HCT116 (cell line): ENCODE measurements at regions not wholly inside any gene's neighbourhood (a gene's known extent, or its start where the extent isn't known, plus 50 kb on each side); places are given as distances from the start of the nearest gene placed in this dataset.

Source experiments
- ATAC-seq: fragments of 200-7000 bp; cut with Tn5 transposase; 2 replicates; pipeline ENCODE4 v1.9.1; 2020; ENCODE audit warnings: mild to moderate bottlenecking, moderate library complexity
- BruUV-seq: library from RNA; stranded (reverse); fragments of 400-500 nt; replicated peaks from 2 replicates; lab custom pipeline; 2021; lab: Mats Ljungman, UMichigan
- CTCF ChIA-PET: fragments of 300-600 bp; sonication (Branson Sonifier 250); formaldehyde crosslinking; loops from one replicate; lab custom pipeline; 2021; ENCODE audit warnings: antibody characterized with exemption; lab: Charles Lee
- POLR2A ChIA-PET: fragments of 300-600, 350-600 bp; sonication (Branson Sonifier 250); formaldehyde crosslinking; loops from one replicate; lab custom pipeline; 2021; ENCODE audit warnings: antibody characterized with exemption; lab: Charles Lee
- RAD21 ChIA-PET, 2 experiments: fragments of 300-600 bp; sonication (Branson Sonifier 250); formaldehyde crosslinking; loops; one replicate each; lab custom pipeline; 2023; ENCODE audit warnings: low total read pairs in 2 of 2; ENCODE audit not compliant: uncharacterized antibody in 2 of 2, unreplicated experiment in 2 of 2, low non-redundant PET in 1 of 2; lab: Charles Lee
- DNase-seq: peaks from one replicate; pipeline ENCODE4 v3.0.0-alpha.2; 2010; ENCODE audit warnings: low read depth, low spot score
- H2AFZ ChIP-seq: fragments of 200-600 bp; shearing (Covaris generic), sonication (generic); 2 replicates; pipeline ENCODE4 v1.6.1; 2017; ENCODE audit warnings: low read depth, mixed run types, mixed read lengths, antibody characterized with exemption, low read length; ENCODE audit not compliant: poor library complexity, severe bottlenecking
- H3K27ac ChIP-seq: 2 replicates; pipeline ENCODE4 v1.5.1; 2012; ENCODE audit warnings: low read depth, low read length
- H3K27me3 ChIP-seq: fragments of 200-600 bp; sonication (generic); 2 replicates; pipeline ENCODE4 v1.6.1; 2016; ENCODE audit warnings: mixed run types, low read length, mixed read lengths; ENCODE audit not compliant: insufficient read depth
- H3K36me3 ChIP-seq, 2 experiments: fragments of 200-500 bp in 1 of 2; fragments of 200-600 bp in 1 of 2; sonication (Bioruptor generic) in 1 of 2; sonication (generic) in 1 of 2; 2 replicates each; pipeline versions ENCODE4 v1.5.1 to v1.6.1; 2014 to 2016; ENCODE audit warnings: low read length in 2 of 2, inconsistent platforms in 1 of 2, mixed read lengths in 1 of 2, mixed run types in 1 of 2; ENCODE audit not compliant: insufficient read depth in 2 of 2, control insufficient read depth in 1 of 2
- H3K4me1 ChIP-seq, 2 experiments: fragments of 200-600 bp in 1 of 2; sonication (generic) in 1 of 2; 2 replicates each; pipeline versions ENCODE4 v1.5.1 to v1.6.1; 2012 to 2017; ENCODE audit warnings: low read length in 2 of 2, inconsistent platforms in 1 of 2, mild to moderate bottlenecking in 1 of 2, mixed read lengths in 1 of 2, mixed run types in 1 of 2, moderate library complexity in 1 of 2; ENCODE audit not compliant: insufficient read depth in 2 of 2, control insufficient read depth in 1 of 2
- H3K4me2 ChIP-seq: fragments of 200-600 bp; sonication (generic); 2 replicates; pipeline ENCODE4 v1.6.1; 2017; ENCODE audit warnings: mixed run types, low read length, mixed read lengths
- H3K4me3 ChIP-seq, 2 experiments: fragments of 200-600 bp in 1 of 2; sonication (generic) in 1 of 2; replicated peaks in 1 of 2; 2 replicates each; pipeline ENCODE4 v1.5.1; 2011 to 2016; ENCODE audit warnings: low read length in 2 of 2, control low read depth in 1 of 2, low read depth in 1 of 2, mild to moderate bottlenecking in 1 of 2, mixed read lengths in 1 of 2, mixed run types in 1 of 2
- H3K79me2 ChIP-seq: fragments of 200-600 bp; sonication (generic); 2 replicates; pipeline ENCODE4 v1.6.1; 2017; ENCODE audit warnings: mild to moderate bottlenecking, mixed run types, low read length, moderate library complexity, mixed read lengths; ENCODE audit not compliant: insufficient read depth
- H3K9ac ChIP-seq: fragments of 200-600 bp; sonication (generic); 2 replicates; pipeline ENCODE4 v1.6.1; 2016; ENCODE audit warnings: low read length, mixed read lengths
- H3K9me2 ChIP-seq: fragments of 200-600 bp; sonication (generic), shearing (Covaris generic); 2 replicates; pipeline ENCODE4 v1.6.1; 2017; ENCODE audit warnings: mixed run types, mild to moderate bottlenecking, moderate library complexity; ENCODE audit not compliant: insufficient read depth
- H3K9me3 ChIP-seq, 2 experiments: fragments of 200-500 bp in 1 of 2; fragments of 200-600 bp in 1 of 2; sonication (Bioruptor generic) in 1 of 2; sonication (generic) in 1 of 2; 2 replicates each; pipeline ENCODE4 v1.6.1; 2014 to 2017; ENCODE audit warnings: low read length in 2 of 2, mixed read lengths in 2 of 2, inconsistent platforms in 1 of 2, low read depth in 1 of 2, mild to moderate bottlenecking in 1 of 2, mixed run types in 1 of 2, moderate library complexity in 1 of 2; ENCODE audit not compliant: control insufficient read depth in 1 of 2, insufficient read depth in 1 of 2
- H4K20me1 ChIP-seq: fragments of 200-600 bp; sonication (generic), shearing (Covaris generic); 2 replicates; pipeline ENCODE4 v1.6.1; 2017; ENCODE audit warnings: mixed run types, mild to moderate bottlenecking, moderate library complexity; ENCODE audit not compliant: insufficient read depth
- CBX3 ChIP-seq: IDR thresholded peaks from 2 replicates; pipeline ENCODE4 v1.6.1; 2012; ENCODE audit warnings: low read depth
- CEBPB ChIP-seq: IDR thresholded peaks from 2 replicates; pipeline ENCODE4 v1.6.1; 2012; ENCODE audit warnings: low read depth
- EGR1 ChIP-seq: IDR thresholded peaks from 2 replicates; pipeline ENCODE4 v1.6.1; 2012; ENCODE audit warnings: low read depth
- EZH2 ChIP-seq: fragments of 200-600 bp; sonication (generic); IDR thresholded peaks from 2 replicates; pipeline ENCODE4 v1.6.1; 2017; ENCODE audit warnings: antibody characterized with exemption, mixed run types
- EZH2phosphoT487 ChIP-seq: fragments of 200-600 bp; IDR thresholded peaks from 2 replicates; pipeline ENCODE4 v1.6.1; 2018; ENCODE audit warnings: antibody characterized with exemption, borderline replicate concordance
- FOSL1 ChIP-seq: IDR thresholded peaks from 2 replicates; pipeline ENCODE4 v1.6.1; 2012; ENCODE audit warnings: low read depth
- POLR2A ChIP-seq: IDR thresholded peaks from 2 replicates; pipeline ENCODE4 v1.7.0; 2011; ENCODE audit warnings: borderline replicate concordance; ENCODE audit not compliant: insufficient read depth, insufficient read length; ENCODE audit errors: extremely low read depth
- POLR2AphosphoS5 ChIP-seq: IDR thresholded peaks from 2 replicates; pipeline ENCODE4 v1.6.1; 2011; ENCODE audit warnings: mild to moderate bottlenecking, low read depth, low read length, moderate library complexity
- SIN3A ChIP-seq: IDR thresholded peaks from 2 replicates; pipeline ENCODE4 v1.6.1; 2012; ENCODE audit warnings: low read depth
- ZFX ChIP-seq: fragments of 450-650 bp; IDR thresholded peaks from 2 replicates; pipeline ENCODE4 v1.6.1; 2017
- ZNF274 ChIP-seq: fragments of 200-500 bp; sonication (Bioruptor generic); IDR thresholded peaks from 2 replicates; pipeline ENCODE4 v1.6.1; 2014; ENCODE audit warnings: mild to moderate bottlenecking, low read depth, low read length, inconsistent platforms
- intact Hi-C: fragments of 100-400 bp; cut with micrococcal nuclease; formaldehyde crosslinking; loops from 2 replicates; pipeline ENCODE4 v1.10.0; 2022
- TF ChIP-seq, protein P1 (sequence below): IDR thresholded peaks from 2 replicates; pipeline ENCODE4 v1.6.1; 2011; ENCODE audit warnings: mild to moderate bottlenecking, low read length, moderate library complexity; ENCODE audit not compliant: insufficient replicate concordance; ENCODE audit errors: extremely low read depth
- TF ChIP-seq, protein P2 (sequence below): IDR thresholded peaks from 2 replicates; pipeline ENCODE4 v1.6.1; 2012
- TF ChIP-seq, protein P3 (sequence below): IDR thresholded peaks from 2 replicates; pipeline ENCODE4 v1.6.1; 2012; ENCODE audit warnings: low read depth

DNA sequence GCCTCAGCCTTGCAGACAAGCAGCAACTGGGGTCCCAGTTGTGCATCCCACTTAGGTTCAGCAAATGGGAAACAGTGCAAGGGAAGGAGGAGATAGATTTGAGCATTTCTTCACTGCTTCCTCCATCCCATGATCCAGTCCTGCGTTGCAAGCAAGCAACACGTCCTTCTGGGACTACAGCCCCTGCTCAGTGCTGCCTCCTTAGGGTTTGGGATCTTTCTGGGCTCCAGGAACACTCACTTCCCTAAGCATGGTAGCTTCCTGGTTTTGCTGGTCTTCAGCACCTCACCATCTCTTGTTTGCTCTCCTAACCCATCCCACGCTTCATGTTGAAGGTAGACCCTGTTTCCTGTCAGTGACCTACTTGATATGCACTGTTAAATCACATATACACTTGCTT is 444.7 kb downstream of the MED10 start:
- ChIA-PET POLR2A (no interaction called here), CTCF (no interaction called here), RAD21 (no interaction called here)
- no peak for DNase-seq
- Histone ChIP-seq H3K9me3 (no peaks in the 10 kb centered on the region), H4K20me1 (no peaks in the 10 kb centered on the region; the same call in 1 of the 2 replicates), H3K9me2 (no peaks in the 10 kb centered on the region), H2AFZ (no peak overlapping the region), H3K9ac (no peak overlapping the region), H3K4me2 (no peak overlapping the region), H3K27ac (no peak overlapping the region), H3K4me1 (no peaks in the 10 kb centered on the region), H3K4me3 (no peak overlapping the region), H3K36me3 (no peaks in the 10 kb centered on the region), H3K27me3 (no peaks in the 10 kb centered on the region), H3K79me2 (no peaks in the 10 kb centered on the region)
- BruUV-seq, result no TSS peak
- no peak for ATAC-seq
- intact Hi-C loops, result no loop called here
- no peak for TF ChIP-seq EGR1
- TF ChIP-seq, protein P1, sequence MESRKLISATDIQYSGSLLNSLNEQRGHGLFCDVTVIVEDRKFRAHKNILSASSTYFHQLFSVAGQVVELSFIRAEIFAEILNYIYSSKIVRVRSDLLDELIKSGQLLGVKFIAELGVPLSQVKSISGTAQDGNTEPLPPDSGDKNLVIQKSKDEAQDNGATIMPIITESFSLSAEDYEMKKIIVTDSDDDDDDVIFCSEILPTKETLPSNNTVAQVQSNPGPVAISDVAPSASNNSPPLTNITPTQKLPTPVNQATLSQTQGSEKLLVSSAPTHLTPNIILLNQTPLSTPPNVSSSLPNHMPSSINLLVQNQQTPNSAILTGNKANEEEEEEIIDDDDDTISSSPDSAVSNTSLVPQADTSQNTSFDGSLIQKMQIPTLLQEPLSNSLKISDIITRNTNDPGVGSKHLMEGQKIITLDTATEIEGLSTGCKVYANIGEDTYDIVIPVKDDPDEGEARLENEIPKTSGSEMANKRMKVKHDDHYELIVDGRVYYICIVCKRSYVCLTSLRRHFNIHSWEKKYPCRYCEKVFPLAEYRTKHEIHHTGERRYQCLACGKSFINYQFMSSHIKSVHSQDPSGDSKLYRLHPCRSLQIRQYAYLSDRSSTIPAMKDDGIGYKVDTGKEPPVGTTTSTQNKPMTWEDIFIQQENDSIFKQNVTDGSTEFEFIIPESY, result no peak
- no peak for TF ChIP-seq ZNF274
- TF ChIP-seq POLR2A, result no peak
- TF ChIP-seq, protein P2, sequence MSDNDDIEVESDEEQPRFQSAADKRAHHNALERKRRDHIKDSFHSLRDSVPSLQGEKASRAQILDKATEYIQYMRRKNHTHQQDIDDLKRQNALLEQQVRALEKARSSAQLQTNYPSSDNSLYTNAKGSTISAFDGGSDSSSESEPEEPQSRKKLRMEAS, result no peak
- TF ChIP-seq EZH2phosphoT487, result no peak
- no peak for TF ChIP-seq SIN3A
- no peak for TF ChIP-seq POLR2AphosphoS5
- TF ChIP-seq, protein P3, sequence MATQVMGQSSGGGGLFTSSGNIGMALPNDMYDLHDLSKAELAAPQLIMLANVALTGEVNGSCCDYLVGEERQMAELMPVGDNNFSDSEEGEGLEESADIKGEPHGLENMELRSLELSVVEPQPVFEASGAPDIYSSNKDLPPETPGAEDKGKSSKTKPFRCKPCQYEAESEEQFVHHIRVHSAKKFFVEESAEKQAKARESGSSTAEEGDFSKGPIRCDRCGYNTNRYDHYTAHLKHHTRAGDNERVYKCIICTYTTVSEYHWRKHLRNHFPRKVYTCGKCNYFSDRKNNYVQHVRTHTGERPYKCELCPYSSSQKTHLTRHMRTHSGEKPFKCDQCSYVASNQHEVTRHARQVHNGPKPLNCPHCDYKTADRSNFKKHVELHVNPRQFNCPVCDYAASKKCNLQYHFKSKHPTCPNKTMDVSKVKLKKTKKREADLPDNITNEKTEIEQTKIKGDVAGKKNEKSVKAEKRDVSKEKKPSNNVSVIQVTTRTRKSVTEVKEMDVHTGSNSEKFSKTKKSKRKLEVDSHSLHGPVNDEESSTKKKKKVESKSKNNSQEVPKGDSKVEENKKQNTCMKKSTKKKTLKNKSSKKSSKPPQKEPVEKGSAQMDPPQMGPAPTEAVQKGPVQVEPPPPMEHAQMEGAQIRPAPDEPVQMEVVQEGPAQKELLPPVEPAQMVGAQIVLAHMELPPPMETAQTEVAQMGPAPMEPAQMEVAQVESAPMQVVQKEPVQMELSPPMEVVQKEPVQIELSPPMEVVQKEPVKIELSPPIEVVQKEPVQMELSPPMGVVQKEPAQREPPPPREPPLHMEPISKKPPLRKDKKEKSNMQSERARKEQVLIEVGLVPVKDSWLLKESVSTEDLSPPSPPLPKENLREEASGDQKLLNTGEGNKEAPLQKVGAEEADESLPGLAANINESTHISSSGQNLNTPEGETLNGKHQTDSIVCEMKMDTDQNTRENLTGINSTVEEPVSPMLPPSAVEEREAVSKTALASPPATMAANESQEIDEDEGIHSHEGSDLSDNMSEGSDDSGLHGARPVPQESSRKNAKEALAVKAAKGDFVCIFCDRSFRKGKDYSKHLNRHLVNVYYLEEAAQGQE, result no peak
- no peak for TF ChIP-seq ZFX
- no peak for TF ChIP-seq CBX3
- no peak for TF ChIP-seq CEBPB
- no peak for TF ChIP-seq FOSL1
- no peak for TF ChIP-seq EZH2
